Panc1 (cell line): ENCODE measurements at regions not wholly inside any gene's neighbourhood (a gene's known extent, or its start where the extent isn't known, plus 50 kb on each side); places are given as distances from the start of the nearest gene placed in this dataset.

Experiments used
- POLR2AphosphoS5 ChIP-seq: IDR thresholded peaks from 2 replicates; pipeline ENCODE4 v1.6.1; 2012; ENCODE audit warnings: mild to moderate bottlenecking, low read depth, low read length, moderate library complexity
- SIN3A ChIP-seq: IDR thresholded peaks from 2 replicates; pipeline ENCODE4 v1.6.1; 2012; ENCODE audit warnings: low read depth, mild to moderate bottlenecking, low read length, moderate library complexity, borderline replicate concordance; ENCODE audit not compliant: insufficient read depth
- TCF7L2 ChIP-seq: IDR thresholded peaks from 2 replicates; pipeline ENCODE4 v1.6.1; 2011; ENCODE audit warnings: mild to moderate bottlenecking, low read depth, low read length, inconsistent platforms
- TF ChIP-seq, protein P1 (sequence below): fragments of 450-650 bp; IDR thresholded peaks from 2 replicates; pipeline ENCODE4 v1.5.1; 2017; ENCODE audit warnings: mild to moderate bottlenecking
- TF ChIP-seq, protein P2 (sequence below), 2 experiments: IDR thresholded peaks; 2 replicates each; pipeline ENCODE4 v1.6.1; 2011 to 2012; ENCODE audit warnings: low read depth in 2 of 2, control low read depth in 1 of 2, low read length in 1 of 2, mild to moderate bottlenecking in 1 of 2, moderate library complexity in 1 of 2; ENCODE audit not compliant: insufficient read depth in 1 of 2

DNA sequence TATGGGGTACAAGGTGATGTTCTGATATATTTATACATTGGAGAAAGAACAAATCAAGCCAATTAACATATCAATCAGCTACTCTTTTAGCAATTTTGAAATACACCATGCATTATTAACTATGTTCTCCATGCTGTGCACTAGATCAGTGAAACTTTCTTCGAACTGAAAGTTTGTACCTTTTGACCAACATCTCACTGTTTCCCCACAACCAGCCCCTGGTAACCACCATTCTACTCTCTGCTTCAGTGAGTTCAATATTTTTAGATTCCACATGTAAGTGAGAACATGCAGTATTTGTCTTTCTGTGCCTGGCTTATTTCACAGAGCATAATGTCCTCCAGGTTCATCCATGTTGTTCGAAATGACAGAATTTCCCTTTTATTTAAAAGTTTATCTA is 246.1 kb upstream of the VCX start:
- TF ChIP-seq, protein P1, sequence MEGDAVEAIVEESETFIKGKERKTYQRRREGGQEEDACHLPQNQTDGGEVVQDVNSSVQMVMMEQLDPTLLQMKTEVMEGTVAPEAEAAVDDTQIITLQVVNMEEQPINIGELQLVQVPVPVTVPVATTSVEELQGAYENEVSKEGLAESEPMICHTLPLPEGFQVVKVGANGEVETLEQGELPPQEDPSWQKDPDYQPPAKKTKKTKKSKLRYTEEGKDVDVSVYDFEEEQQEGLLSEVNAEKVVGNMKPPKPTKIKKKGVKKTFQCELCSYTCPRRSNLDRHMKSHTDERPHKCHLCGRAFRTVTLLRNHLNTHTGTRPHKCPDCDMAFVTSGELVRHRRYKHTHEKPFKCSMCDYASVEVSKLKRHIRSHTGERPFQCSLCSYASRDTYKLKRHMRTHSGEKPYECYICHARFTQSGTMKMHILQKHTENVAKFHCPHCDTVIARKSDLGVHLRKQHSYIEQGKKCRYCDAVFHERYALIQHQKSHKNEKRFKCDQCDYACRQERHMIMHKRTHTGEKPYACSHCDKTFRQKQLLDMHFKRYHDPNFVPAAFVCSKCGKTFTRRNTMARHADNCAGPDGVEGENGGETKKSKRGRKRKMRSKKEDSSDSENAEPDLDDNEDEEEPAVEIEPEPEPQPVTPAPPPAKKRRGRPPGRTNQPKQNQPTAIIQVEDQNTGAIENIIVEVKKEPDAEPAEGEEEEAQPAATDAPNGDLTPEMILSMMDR = no peak
- no peak for TF ChIP-seq POLR2AphosphoS5
- TF ChIP-seq SIN3A = no peak
- TF ChIP-seq TCF7L2 = no peak
- TF ChIP-seq, protein P2, sequence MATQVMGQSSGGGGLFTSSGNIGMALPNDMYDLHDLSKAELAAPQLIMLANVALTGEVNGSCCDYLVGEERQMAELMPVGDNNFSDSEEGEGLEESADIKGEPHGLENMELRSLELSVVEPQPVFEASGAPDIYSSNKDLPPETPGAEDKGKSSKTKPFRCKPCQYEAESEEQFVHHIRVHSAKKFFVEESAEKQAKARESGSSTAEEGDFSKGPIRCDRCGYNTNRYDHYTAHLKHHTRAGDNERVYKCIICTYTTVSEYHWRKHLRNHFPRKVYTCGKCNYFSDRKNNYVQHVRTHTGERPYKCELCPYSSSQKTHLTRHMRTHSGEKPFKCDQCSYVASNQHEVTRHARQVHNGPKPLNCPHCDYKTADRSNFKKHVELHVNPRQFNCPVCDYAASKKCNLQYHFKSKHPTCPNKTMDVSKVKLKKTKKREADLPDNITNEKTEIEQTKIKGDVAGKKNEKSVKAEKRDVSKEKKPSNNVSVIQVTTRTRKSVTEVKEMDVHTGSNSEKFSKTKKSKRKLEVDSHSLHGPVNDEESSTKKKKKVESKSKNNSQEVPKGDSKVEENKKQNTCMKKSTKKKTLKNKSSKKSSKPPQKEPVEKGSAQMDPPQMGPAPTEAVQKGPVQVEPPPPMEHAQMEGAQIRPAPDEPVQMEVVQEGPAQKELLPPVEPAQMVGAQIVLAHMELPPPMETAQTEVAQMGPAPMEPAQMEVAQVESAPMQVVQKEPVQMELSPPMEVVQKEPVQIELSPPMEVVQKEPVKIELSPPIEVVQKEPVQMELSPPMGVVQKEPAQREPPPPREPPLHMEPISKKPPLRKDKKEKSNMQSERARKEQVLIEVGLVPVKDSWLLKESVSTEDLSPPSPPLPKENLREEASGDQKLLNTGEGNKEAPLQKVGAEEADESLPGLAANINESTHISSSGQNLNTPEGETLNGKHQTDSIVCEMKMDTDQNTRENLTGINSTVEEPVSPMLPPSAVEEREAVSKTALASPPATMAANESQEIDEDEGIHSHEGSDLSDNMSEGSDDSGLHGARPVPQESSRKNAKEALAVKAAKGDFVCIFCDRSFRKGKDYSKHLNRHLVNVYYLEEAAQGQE (IDR thresholded peaks at IDR 0.05; ENCODE audit: insufficient read depth in 1 of 2, low read depth in 2 of 2, low read length in 1 of 2) = no peak
